Breast epithelium (tissue), 4 donors: ENCODE measurements at regions not wholly inside any gene's neighbourhood (a gene's known extent, or its start where the extent isn't known, plus 50 kb on each side); places are given as distances from the start of the nearest gene placed in this dataset.
A peak's percentile ranks its signal among the peaks of the same experiment; 100 is the strongest.

ENCODE experiments used
- DNase-seq, 2 donors: peaks; one replicate each; pipeline ENCODE4 v3.0.0-alpha.2; 2019; ENCODE audit warnings: low spot score in 2 of 2
- H3K27ac ChIP-seq, 2 donors: fragments of 200-600 bp; sonication (generic) in 1 of 2; one replicate each; pipeline ENCODE4 v1.5.1; 2016 to 2019; ENCODE audit warnings: mild to moderate bottlenecking in 1 of 2
- H3K27me3 ChIP-seq, 2 donors: fragments of 200-600 bp; sonication (generic) in 1 of 2; one replicate each; pipeline versions ENCODE4 v1.5.1 to v1.6.0; 2017 to 2019; ENCODE audit warnings: control low read depth in 1 of 2, mild to moderate bottlenecking in 1 of 2
- H3K36me3 ChIP-seq: fragments of 200-600 bp; one replicate; pipeline ENCODE4 v1.5.1; 2019
- H3K4me1 ChIP-seq, 2 donors: fragments of 200-600 bp; sonication (generic); one replicate each; pipeline ENCODE4 v1.5.1; 2016 to 2019; ENCODE audit warnings: control low read depth in 1 of 2
- H3K4me3 ChIP-seq, 3 donors: fragments of 200-600 bp; sonication (generic); 1 replicate in 2 of 3; 2 replicates in 1 of 3; pipeline ENCODE4 v1.5.1; 2016 to 2019; ENCODE audit warnings: mild to moderate bottlenecking in 3 of 3, moderate library complexity in 2 of 3
- H3K9me3 ChIP-seq, 2 donors: fragments of 200-600 bp; sonication (generic) in 1 of 2; one replicate each; pipeline ENCODE4 v1.5.1; 2016 to 2019; ENCODE audit warnings: control low read depth in 1 of 2
- CTCF ChIP-seq, 3 donors: fragments of 450-650 bp; IDR thresholded peaks; one replicate each; pipeline ENCODE4 v1.5.1; 2016 to 2017; ENCODE audit warnings: antibody characterized with exemption in 3 of 3, mild to moderate bottlenecking in 3 of 3, moderate library complexity in 3 of 3
- POLR2A ChIP-seq: fragments of 450-650 bp; IDR thresholded peaks from one replicate; pipeline ENCODE4 v1.6.1; 2016; ENCODE audit warnings: antibody characterized with exemption, mild to moderate bottlenecking, moderate library complexity
- POLR2AphosphoS5 ChIP-seq, 3 donors: sonication (generic); formaldehyde crosslinking; IDR thresholded peaks; one replicate each; pipeline ENCODE4 v1.6.1; 2017; ENCODE audit warnings: antibody characterized with exemption in 3 of 3
- intact Hi-C: fragments of 100-400 bp; cut with DNase I; formaldehyde crosslinking; loops from one replicate; pipeline ENCODE4 v1.15.1; 2023; ENCODE audit warnings: low total_unique reads

GRCh38 chr18:3395466-3395865 is 54.5 kb upstream of the TGIF1 start:
- Histone ChIP-seq H3K36me3 (no peaks in the 10 kb centered on the region), H3K27ac (no peak overlapping the region), H3K27me3 (no peaks in the 10 kb centered on the region), H3K9me3 (peaks cover 3% of the 10 kb centered on the region in 2 donors), H3K4me1 (no peaks in the 10 kb centered on the region), H3K4me3 (no peak overlapping the region)
- TF ChIP-seq POLR2AphosphoS5 (IDR thresholded peaks at IDR 0.05), result no peak
- TF ChIP-seq POLR2A, result no peak
- TF ChIP-seq CTCF (IDR thresholded peaks at IDR 0.05), result no peak
- intact Hi-C loops, result no loop called here
- no peak for DNase-seq

GRCh38 chr18:3397031-3397750 is 52.8 kb upstream of the TGIF1 start:
- Histone ChIP-seq H3K27me3 (no peaks in the 10 kb centered on the region), H3K4me1 (no peaks in the 10 kb centered on the region), H3K36me3 (no peaks in the 10 kb centered on the region), H3K27ac (peak overlapping the region; percentile 56 to 76), H3K9me3 (peaks cover 0 to 3% of the 10 kb centered on the region in 2 donors), H3K4me3 (no peak overlapping the region)
- no peak for DNase-seq
- TF ChIP-seq POLR2A (no peak), POLR2AphosphoS5 (IDR thresholded peaks at IDR 0.05) (peak in 1 of 3 donors; percentile 40), CTCF (IDR thresholded peaks at IDR 0.05) (no peak)
- intact Hi-C loops, result no loop called here

- intact Hi-C loops, result no loop called here
- no peaks in the 10 kb centered on the region for H3K36me3 ChIP-seq
- no peak overlapping the region for H3K4me3 ChIP-seq
- TF ChIP-seq POLR2A, result no peak
- H3K4me1 ChIP-seq, result no peaks in the 10 kb centered on the region
- H3K27me3 ChIP-seq, result no peaks in the 10 kb centered on the region
- DNase-seq, result no peak
- peaks cover 0 to 3% of the 10 kb centered on the region in 2 donors for H3K9me3 ChIP-seq
- H3K27ac ChIP-seq, result peak overlapping the region; percentile 56 to 76
Measured at GRCh38 chr18:3397786-3398185, 52.2 kb upstream of the TGIF1 start.
